NCI-H187 treated with DMSO at 0.1 percent for 48 hours (cell line): ENCODE measurements at regions not wholly inside any gene's neighbourhood (a gene's known extent, or its start where the extent isn't known, plus 50 kb on each side); places are given as distances from the start of the nearest gene placed in this dataset.

Source experiments
- DNase-seq: peaks from one replicate; lab custom pipeline; 2025; lab: John Stamatoyannopoulos, UW

- no peak for DNase-seq
These were observed 389.1 kb downstream of the PBX1 start for GRCh38 chr1:164948101-164948500.

- DNase-seq: no peak
These were observed 378.3 kb downstream of the PBX1 start for GRCh38 chr1:164937291-164937690.

- no peak for DNase-seq
These were observed 373.6 kb downstream of the PBX1 start for GRCh38 chr1:164932580-164932979.

- DNase-seq: no peak
These were observed 371.8 kb downstream of the PBX1 start for GRCh38 chr1:164930833-164931232.

DNA sequence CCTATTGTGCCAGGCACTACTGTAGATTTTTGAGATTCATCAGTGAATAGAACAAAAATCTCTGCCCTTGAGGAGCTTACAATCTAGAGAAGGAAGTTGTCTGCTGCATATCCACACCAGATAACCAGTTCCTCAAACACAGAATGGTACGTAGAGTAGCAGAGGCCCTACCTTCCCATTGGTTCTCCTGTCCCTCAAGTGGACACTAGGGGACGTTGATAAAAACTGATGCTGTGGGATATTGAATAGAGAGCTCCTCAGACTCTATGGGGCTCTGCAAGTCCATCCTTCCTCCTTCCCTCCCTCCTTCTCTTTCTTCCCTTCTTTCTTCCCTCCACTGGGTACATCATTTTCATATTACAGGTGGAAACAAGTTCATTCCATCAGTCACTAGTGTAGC, 371.3 kb downstream of the PBX1 start:
- no peak for DNase-seq

GRCh38 chr1:164928232-164928812, 369.3 kb downstream of the PBX1 start:
- no peak for DNase-seq

DNA sequence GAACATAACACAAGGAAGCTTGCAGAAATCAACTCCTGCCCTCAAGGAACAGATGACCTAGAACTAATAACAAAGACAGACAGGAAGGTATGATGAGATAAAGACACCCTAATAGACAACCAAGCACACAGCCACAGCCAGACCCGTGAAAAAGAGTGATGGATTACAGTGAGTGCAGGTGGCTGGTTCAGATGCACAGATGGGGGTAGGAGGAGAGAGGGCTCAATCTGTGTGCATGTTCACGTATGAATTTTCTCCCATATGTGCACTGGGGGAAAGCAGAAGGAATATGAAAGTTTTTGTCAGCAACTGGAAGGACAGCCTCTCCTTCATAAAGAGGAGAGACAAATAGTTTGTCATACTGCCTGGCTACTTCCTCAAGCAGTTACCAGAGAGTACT, 367.1 kb downstream of the PBX1 start:
- no peak for DNase-seq

GRCh38 chr1:164922585-164922984, 363.6 kb downstream of the PBX1 start:
- peak; percentile 57 for DNase-seq

- DNase-seq: no peak
These were observed 362.5 kb downstream of the PBX1 start for GRCh38 chr1:164921493-164921892.

DNA sequence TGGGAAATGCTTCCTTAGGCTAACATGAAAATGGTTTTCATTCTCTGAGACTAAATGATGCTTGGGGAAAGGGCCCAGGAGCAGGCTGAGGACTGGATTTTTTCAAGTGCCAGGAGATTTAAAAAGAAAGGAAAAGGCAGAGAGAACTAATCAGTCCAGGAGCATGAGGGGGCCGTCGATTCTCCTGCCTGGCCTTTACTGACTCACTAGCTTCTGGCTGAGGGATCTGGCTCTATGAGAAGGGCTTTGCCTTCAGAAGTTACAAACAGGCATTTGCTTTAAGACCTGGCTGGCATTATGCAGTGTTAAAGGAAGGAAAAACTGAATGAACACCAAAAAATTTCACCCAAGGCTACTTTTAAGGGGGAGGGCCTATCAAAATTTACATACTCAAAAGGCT, 359.2 kb downstream of the PBX1 start:
- DNase-seq: no peak

DNA sequence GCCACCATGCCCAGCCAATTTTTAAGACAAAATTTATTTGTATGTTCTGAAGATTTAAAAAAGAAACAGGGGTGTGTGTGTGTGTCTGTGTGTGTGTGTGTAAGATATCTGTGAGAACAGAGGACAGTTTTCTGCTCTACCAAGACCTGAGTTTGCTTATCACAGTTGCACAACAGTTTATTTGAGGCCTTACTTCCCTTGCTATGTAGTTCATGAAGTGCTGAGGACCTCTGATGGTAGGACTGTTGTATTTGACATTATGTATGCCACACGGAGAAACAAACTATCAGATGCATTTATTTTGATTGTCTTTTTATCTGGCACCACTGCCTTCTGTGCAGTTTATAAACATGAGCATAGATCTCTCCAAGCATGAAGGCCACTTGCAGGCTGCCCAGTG, 355.2 kb downstream of the PBX1 start:
- DNase-seq: no peak

DNA sequence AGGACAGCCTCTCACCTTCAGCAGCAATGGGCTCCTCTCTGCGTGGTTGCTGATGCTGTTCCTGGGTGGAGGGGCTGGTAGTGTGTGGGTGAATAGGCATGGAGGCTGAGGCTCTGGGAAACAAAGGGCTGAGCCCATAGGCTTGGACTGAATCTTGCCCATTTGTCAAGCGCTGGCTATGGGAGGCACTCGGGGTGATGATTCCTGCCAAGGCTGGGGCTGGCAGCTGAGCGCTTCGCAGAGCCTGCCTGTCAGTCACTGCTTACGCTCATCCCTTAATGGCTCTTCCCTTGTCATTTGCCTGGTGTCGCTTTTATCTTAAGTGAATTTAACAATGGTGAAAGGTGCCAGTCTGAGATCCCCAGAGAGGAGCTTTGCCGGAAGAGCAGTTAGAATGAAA, 353.3 kb downstream of the PBX1 start:
- peak; percentile 43 for DNase-seq

DNA sequence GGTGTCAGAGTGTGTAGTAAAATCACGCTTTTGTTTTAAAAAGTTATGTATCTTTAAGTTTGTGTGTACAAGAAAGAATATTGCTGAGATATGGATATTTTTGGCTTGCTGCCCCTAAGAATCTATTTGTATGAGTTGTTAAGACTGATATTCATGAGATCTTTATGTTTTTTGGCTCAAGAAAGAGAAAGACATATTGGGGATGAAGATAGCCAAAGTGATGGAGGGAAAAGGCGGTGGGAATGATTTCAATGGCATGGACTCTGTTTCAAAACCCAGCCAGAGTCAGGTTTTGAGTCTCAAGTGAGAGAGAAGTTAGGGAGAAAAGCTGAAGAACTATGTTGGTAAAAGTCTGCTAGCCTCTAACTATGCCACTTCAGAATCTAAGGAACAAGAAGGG, 351.7 kb downstream of the PBX1 start:
- DNase-seq: no peak

GRCh38 chr1:164907666-164908065, 348.7 kb downstream of the PBX1 start:
- DNase-seq: no peak

- DNase-seq: no peak
These were observed 346.9 kb downstream of the PBX1 start for GRCh38 chr1:164905869-164906268.

DNA sequence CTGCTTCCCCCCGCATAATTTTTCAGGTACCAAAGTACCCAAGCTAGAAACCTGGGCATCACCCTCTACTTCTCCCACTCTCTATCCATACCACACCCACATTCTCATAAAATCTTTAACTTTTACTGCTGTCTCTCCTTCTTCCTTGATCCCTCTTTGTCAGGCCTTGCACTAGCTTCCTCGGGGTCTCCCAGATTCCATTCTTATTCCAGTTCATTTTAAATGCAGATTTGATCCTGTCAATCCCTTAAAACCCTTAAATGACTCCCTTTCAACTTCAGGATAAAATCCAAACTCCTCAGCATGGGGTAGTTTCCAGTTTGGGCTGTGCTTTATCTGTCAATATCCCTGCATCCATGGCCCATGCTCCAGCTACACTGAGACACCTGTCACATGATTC, 343.5 kb downstream of the PBX1 start:
- no peak for DNase-seq
